Stimulated activated naive CD8-positive, alpha-beta T cell treated with anti-CD3 and anti-CD28 coated beads, Interleukin-15, Interleukin-2, amounts not matched to agents 100 ng/mL and 50 ng/mL, for 24 hours (primary cell): ENCODE measurements at regions not wholly inside any gene's neighbourhood (a gene's known extent, or its start where the extent isn't known, plus 50 kb on each side); places are given as distances from the start of the nearest gene placed in this dataset.

Experiments used
- H3K27ac Mint-ChIP-seq: one replicate; pipeline ENCODE4 v1.8.0; 2021; ENCODE audit warnings: mild to moderate bottlenecking, mixed read lengths
- H3K27me3 Mint-ChIP-seq: one replicate; pipeline ENCODE4 v1.8.0; 2021; ENCODE audit warnings: mixed read lengths
- H3K36me3 Mint-ChIP-seq: one replicate; pipeline ENCODE4 v1.8.0; 2021; ENCODE audit warnings: low read depth, mixed read lengths
- H3K4me1 Mint-ChIP-seq: one replicate; pipeline ENCODE4 v1.8.0; 2021; ENCODE audit warnings: low read depth, mixed read lengths
- H3K4me3 Mint-ChIP-seq: one replicate; pipeline ENCODE4 v1.8.0; 2021; ENCODE audit warnings: mild to moderate bottlenecking, mixed read lengths
- H3K9me3 Mint-ChIP-seq: one replicate; pipeline ENCODE4 v1.8.0; 2021; ENCODE audit warnings: mixed read lengths

- Mint-ChIP-seq H3K27ac (no peak overlapping the region), H3K9me3 (no peaks in the 10 kb centered on the region), H3K4me1 (peaks cover 11% of the 10 kb centered on the region), H3K36me3 (no peaks in the 10 kb centered on the region), H3K27me3 (peaks cover 42% of the 10 kb centered on the region), H3K4me3 (no peak overlapping the region)
Measured at GRCh38 chr4:53682908-53683307, 91.6 kb upstream of the LNX1 start.

DNA sequence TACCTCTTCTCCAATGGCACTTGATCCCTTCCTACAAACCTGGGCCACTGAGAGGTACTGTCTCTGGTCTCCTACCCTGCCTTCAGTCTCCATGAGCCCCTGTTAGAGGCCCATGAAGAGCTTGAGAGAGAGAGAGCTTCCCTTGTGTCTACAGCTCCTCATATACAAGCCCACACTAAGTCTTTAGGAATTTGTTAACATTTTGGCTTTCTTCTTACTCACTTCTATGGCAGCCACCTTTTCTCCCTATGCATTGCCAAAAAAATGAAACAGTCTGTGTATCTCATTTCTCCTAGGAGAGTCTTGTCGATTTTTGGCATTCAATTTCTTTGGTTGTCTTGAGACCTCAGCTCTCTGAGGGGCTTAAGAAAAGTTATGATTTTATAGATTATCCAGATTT is 90.9 kb upstream of the LNX1 start:
- no peak overlapping the region for H3K27ac Mint-ChIP-seq
- no peak overlapping the region for H3K4me3 Mint-ChIP-seq
- H3K4me1 Mint-ChIP-seq = peaks cover 5% of the 10 kb centered on the region
- no peaks in the 10 kb centered on the region for H3K36me3 Mint-ChIP-seq
- peaks cover 40% of the 10 kb centered on the region for H3K27me3 Mint-ChIP-seq
- H3K9me3 Mint-ChIP-seq = no peaks in the 10 kb centered on the region

- Mint-ChIP-seq H3K9me3 (no peaks in the 10 kb centered on the region), H3K4me3 (no peak overlapping the region), H3K27me3 (peaks cover 38% of the 10 kb centered on the region), H3K27ac (no peak overlapping the region), H3K36me3 (no peaks in the 10 kb centered on the region), H3K4me1 (peaks cover 5% of the 10 kb centered on the region)
Measured at GRCh38 chr4:53680598-53680997, 89.3 kb upstream of the LNX1 start.

DNA sequence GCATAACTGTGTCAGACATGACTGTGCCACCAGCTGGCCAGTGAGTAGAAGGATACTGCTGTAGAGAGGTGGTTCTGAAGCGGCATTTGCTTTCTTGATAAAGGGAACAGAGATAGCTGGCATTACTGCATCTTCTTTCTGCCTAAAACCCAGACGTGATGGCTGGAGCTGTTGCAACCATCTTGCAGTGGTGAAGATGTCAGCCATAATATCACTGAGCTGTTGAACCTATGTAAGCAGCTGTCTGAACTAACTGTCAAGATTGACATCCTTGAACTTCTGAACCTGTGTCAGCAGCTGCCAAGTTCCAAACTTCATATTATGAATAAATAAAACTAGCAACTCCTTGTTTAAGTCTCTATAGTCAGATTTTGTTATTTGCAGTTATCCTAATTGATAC is 88.9 kb upstream of the LNX1 start:
- Mint-ChIP-seq H3K4me1 (peaks cover 5% of the 10 kb centered on the region), H3K27me3 (peaks cover 35% of the 10 kb centered on the region), H3K4me3 (no peak overlapping the region)

DNA sequence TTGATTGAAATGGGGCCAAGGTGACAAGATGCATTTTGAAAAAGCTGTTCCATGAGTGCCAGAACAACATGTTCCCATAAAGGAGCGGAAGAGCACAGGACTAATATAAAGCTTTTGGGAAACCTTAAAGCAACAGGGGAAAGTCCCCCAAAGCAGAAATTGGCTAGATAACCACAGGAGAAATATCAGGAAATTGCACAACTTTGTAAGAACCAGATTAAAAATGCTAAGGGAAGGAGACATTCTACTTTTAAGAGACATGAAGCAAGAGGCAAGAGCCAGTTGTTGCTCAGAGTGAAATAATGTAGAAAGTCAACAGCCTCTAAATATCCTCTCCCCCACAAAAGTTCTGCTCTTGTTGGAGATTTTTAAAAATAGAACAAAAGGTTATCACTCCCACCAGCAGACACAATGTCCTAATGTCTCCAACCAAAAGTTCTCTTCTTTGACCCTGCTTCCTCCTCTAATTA is 85.2 kb upstream of the LNX1 start:
- H3K36me3 Mint-ChIP-seq = no peaks in the 10 kb centered on the region
- no peaks in the 10 kb centered on the region for H3K4me1 Mint-ChIP-seq
- no peaks in the 10 kb centered on the region for H3K9me3 Mint-ChIP-seq
- H3K27ac Mint-ChIP-seq = no peak overlapping the region
- H3K4me3 Mint-ChIP-seq = no peak overlapping the region
- H3K27me3 Mint-ChIP-seq = peaks cover 19% of the 10 kb centered on the region

More for the DNA sequence above, 88.9 kb upstream of the LNX1 start:
- no peak overlapping the region for H3K27ac Mint-ChIP-seq
- H3K9me3 Mint-ChIP-seq = no peaks in the 10 kb centered on the region
- no peaks in the 10 kb centered on the region for H3K36me3 Mint-ChIP-seq

GRCh38 chr4:53674903-53675302 is 83.6 kb upstream of the LNX1 start:
- no peaks in the 10 kb centered on the region for H3K36me3 Mint-ChIP-seq
- no peaks in the 10 kb centered on the region for H3K9me3 Mint-ChIP-seq
- H3K27ac Mint-ChIP-seq = no peak overlapping the region
- no peaks in the 10 kb centered on the region for H3K4me1 Mint-ChIP-seq
- H3K27me3 Mint-ChIP-seq = peaks cover 25% of the 10 kb centered on the region
- H3K4me3 Mint-ChIP-seq = no peak overlapping the region

GRCh38 chr4:53672873-53673272 is 81.6 kb upstream of the LNX1 start:
- H3K36me3 Mint-ChIP-seq = no peaks in the 10 kb centered on the region
- H3K9me3 Mint-ChIP-seq = no peaks in the 10 kb centered on the region
- H3K27ac Mint-ChIP-seq = no peak overlapping the region
- peaks cover 28% of the 10 kb centered on the region for H3K27me3 Mint-ChIP-seq
- no peaks in the 10 kb centered on the region for H3K4me1 Mint-ChIP-seq
- H3K4me3 Mint-ChIP-seq = no peak overlapping the region

- no peaks in the 10 kb centered on the region for H3K36me3 Mint-ChIP-seq
- no peak overlapping the region for H3K27ac Mint-ChIP-seq
- H3K27me3 Mint-ChIP-seq = peaks cover 28% of the 10 kb centered on the region
- H3K9me3 Mint-ChIP-seq = no peaks in the 10 kb centered on the region
- no peaks in the 10 kb centered on the region for H3K4me1 Mint-ChIP-seq
- H3K4me3 Mint-ChIP-seq = no peak overlapping the region
Measured at GRCh38 chr4:53671757-53672156, 80.5 kb upstream of the LNX1 start.

- Mint-ChIP-seq H3K4me3 (no peak overlapping the region), H3K27ac (no peak overlapping the region), H3K9me3 (no peaks in the 10 kb centered on the region), H3K4me1 (no peaks in the 10 kb centered on the region), H3K36me3 (no peaks in the 10 kb centered on the region), H3K27me3 (peaks cover 5% of the 10 kb centered on the region)
Measured at GRCh38 chr4:53659737-53660136, 68.5 kb upstream of the LNX1 start.

DNA sequence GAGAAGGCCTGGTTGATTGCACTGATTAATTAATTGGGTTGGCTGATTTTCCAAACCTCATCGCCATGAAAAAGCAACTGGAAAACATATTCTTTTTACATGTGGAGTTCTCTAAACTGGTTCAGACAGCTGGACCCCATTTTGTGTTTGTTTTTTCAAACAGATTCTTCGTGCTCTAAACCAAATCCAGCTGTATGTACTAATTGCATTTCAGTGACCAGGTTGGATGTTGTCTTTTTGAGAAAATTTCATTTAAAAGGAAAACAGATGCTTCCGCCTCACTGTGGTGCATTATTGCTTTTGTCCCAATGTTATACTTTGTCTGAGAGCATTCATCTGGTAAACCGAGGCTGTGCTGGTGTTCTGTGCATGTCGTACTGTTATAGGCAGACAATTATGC is 67.8 kb upstream of the LNX1 start:
- Mint-ChIP-seq H3K4me3 (no peak overlapping the region), H3K9me3 (no peaks in the 10 kb centered on the region), H3K27ac (no peak overlapping the region), H3K27me3 (peaks cover 5% of the 10 kb centered on the region), H3K4me1 (peaks cover 6% of the 10 kb centered on the region), H3K36me3 (no peaks in the 10 kb centered on the region)

- Mint-ChIP-seq H3K4me1 (peaks cover 13% of the 10 kb centered on the region), H3K36me3 (no peaks in the 10 kb centered on the region), H3K4me3 (no peak overlapping the region), H3K9me3 (no peaks in the 10 kb centered on the region), H3K27ac (no peak overlapping the region), H3K27me3 (peaks cover 5% of the 10 kb centered on the region)
Measured at GRCh38 chr4:53658029-53658428, 66.7 kb upstream of the LNX1 start.

DNA sequence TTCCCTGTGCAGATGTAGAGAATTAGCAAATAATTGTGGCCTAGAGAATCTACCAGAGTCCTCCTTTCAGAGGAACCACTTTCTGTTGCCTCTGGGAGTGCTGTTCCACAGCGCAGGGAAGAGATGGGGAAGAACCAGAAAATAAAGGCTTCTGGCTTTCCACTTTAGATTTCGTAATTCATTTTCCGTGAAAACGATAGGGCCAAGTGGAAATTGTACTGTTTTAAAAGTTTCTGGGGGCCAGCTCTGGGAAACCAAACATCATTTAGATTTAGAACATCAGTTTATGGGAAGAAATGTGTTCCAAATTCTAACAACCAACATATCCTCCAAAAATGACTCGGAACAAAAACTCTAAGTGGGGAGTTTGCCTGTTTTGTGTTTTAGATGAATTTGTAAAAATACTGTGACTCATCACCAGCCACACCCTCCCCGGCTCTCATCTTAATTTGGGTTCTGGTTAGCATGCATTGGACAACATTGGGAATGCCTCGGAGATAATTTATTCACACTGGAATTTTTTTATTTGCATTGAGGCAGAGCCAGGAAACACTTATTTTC is 65.2 kb upstream of the LNX1 start:
- Mint-ChIP-seq H3K4me3 (no peak overlapping the region), H3K9me3 (no peaks in the 10 kb centered on the region), H3K27ac (no peak overlapping the region), H3K36me3 (no peaks in the 10 kb centered on the region), H3K4me1 (peaks cover 13% of the 10 kb centered on the region), H3K27me3 (peaks cover 5% of the 10 kb centered on the region)

- H3K4me1 Mint-ChIP-seq = peaks cover 13% of the 10 kb centered on the region
- peaks cover 5% of the 10 kb centered on the region for H3K27me3 Mint-ChIP-seq
- no peak overlapping the region for H3K27ac Mint-ChIP-seq
- H3K36me3 Mint-ChIP-seq = no peaks in the 10 kb centered on the region
- H3K9me3 Mint-ChIP-seq = no peaks in the 10 kb centered on the region
- no peak overlapping the region for H3K4me3 Mint-ChIP-seq
Measured at GRCh38 chr4:53654300-53654758, 63.0 kb upstream of the LNX1 start.

DNA sequence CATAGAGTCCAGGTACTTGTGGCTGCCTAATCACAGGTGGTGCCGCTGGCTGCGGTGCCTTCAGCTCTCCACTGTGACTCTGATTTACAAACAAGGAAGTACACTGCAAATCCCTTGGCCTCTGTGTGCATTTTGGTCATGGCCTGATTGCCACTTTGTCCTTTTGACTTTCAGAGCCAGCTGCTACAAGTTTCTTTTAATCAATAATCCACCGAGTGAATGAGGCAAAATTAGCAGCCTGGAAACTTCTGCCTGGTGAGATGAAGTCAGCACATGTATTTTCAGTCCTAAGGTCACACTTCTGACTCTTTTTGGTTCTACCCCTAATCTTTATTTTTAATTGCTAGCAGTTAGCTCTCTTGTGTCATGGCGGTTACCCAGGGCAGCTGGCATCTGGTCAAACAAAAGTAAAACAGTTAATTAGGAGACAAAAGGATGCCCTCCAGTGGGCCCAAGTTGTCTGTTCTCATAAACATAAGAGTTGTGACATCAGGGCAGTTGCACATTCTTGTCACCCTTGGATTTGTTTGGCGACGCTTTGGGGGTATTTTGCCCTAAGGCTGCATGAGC is 62.3 kb upstream of the LNX1 start:
- H3K27ac Mint-ChIP-seq = peak overlapping the region; percentile 12
- no peaks in the 10 kb centered on the region for H3K36me3 Mint-ChIP-seq
- H3K4me1 Mint-ChIP-seq = peaks cover 13% of the 10 kb centered on the region
- peaks cover 7% of the 10 kb centered on the region for H3K27me3 Mint-ChIP-seq
- no peak overlapping the region for H3K4me3 Mint-ChIP-seq
- H3K9me3 Mint-ChIP-seq = no peaks in the 10 kb centered on the region

DNA sequence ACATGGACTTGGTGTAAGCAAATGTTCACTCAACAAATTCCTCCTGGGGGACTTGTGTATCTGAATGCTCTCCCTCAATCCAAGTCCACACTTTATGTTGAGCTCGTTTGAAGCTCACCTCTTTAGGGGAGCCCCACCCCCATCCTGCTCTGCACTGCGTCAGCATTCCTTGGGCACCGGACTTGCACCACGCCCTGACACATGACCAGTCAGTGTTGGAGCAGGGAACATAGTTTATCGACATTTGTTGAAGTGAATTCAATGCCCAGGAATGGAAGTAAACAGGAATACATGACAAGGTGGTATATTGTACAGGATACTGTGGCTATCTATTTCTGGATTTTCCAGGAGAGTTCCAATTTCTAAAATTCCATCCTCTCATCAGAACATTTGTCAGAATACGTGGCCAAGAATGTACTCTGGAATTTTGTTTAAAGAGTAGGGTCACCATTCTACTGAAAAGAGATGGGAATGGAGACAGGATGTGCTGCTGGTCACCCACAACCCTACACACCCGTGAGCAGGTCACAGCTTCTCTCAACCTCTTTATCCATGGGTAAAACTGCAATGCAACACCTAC is 60.0 kb upstream of the LNX1 start:
- Mint-ChIP-seq H3K9me3 (no peaks in the 10 kb centered on the region), H3K4me1 (peaks cover 13% of the 10 kb centered on the region), H3K27ac (no peak overlapping the region), H3K27me3 (peaks cover 19% of the 10 kb centered on the region), H3K36me3 (no peaks in the 10 kb centered on the region), H3K4me3 (no peak overlapping the region)

GRCh38 chr4:53649357-53649756 is 58.1 kb upstream of the LNX1 start:
- Mint-ChIP-seq H3K9me3 (no peaks in the 10 kb centered on the region), H3K4me1 (peaks cover 9% of the 10 kb centered on the region), H3K4me3 (no peak overlapping the region), H3K36me3 (no peaks in the 10 kb centered on the region), H3K27me3 (peaks cover 17% of the 10 kb centered on the region), H3K27ac (no peak overlapping the region)
